ENCODE measurements at regions not wholly inside any gene's neighbourhood (a gene's known extent, or its start where the extent isn't known, plus 50 kb on each side); places are given as distances from the start of the nearest gene placed in this dataset.
"Not testable (repeated sequence)": the region's sequence is repeated elsewhere in the genome, so short reads cannot be mapped to it uniquely, and the experiment has no call there.

- no peak for ATAC-seq
These were observed 89.3 kb upstream of the TANK start for GRCh38 chr2:161070693-161071479.

- not testable (repeated sequence) for ATAC-seq
These were observed 87.8 kb upstream of the TANK start for GRCh38 chr2:161072436-161072835.

- no peak for ATAC-seq
These were observed 84.5 kb upstream of the TANK start for GRCh38 chr2:161075701-161076100.

- ATAC-seq: no peak
These were observed 83.3 kb upstream of the TANK start for GRCh38 chr2:161076936-161077335.

GRCh38 chr2:161077367-161078210, 82.6 kb upstream of the TANK start:
- ATAC-seq: peak; percentile 57

GRCh38 chr2:161078211-161078539, 82.1 kb upstream of the TANK start:
- ATAC-seq: peak; percentile 93

- no peak for ATAC-seq
These were observed 75.1 kb upstream of the TANK start for GRCh38 chr2:161085149-161085548.

GRCh38 chr2:161088658-161089350, 71.4 kb upstream of the TANK start:
- no peak for ATAC-seq

- no peak for ATAC-seq
These were observed 69.8 kb upstream of the TANK start for GRCh38 chr2:161090411-161090810.

- ATAC-seq: no peak
These were observed 64.9 kb upstream of the TANK start for GRCh38 chr2:161095314-161095713.

GRCh38 chr2:161096336-161096735, 63.9 kb upstream of the TANK start:
- ATAC-seq: no peak

GRCh38 chr2:161097157-161097556, 63.1 kb upstream of the TANK start:
- no peak for ATAC-seq

GRCh38 chr2:161100211-161100895, 59.9 kb upstream of the TANK start:
- ATAC-seq: no peak

- ATAC-seq: no peak
These were observed 58.8 kb upstream of the TANK start for GRCh38 chr2:161101406-161101805.

GRCh38 chr2:161102770-161103450, 57.3 kb upstream of the TANK start:
- ATAC-seq: no peak

- ATAC-seq: no peak
These were observed 56.8 kb upstream of the TANK start for GRCh38 chr2:161103451-161103831.

GRCh38 chr2:161104054-161104553, 56.1 kb upstream of the TANK start:
- no peak for ATAC-seq

- ATAC-seq: no peak
These were observed 53.0 kb upstream of the TANK start for GRCh38 chr2:161107265-161107664.

Data from esophagus mucosa (tissue), 1 donor.